GM19372 (cell line): ENCODE measurements at regions not wholly inside any gene's neighbourhood (a gene's known extent, or its start where the extent isn't known, plus 50 kb on each side); places are given as distances from the start of the nearest gene placed in this dataset.
"Not testable (repeated sequence)": the region's sequence is repeated elsewhere in the genome, so short reads cannot be mapped to it uniquely, and the experiment has no call there.

Source experiments
- ATAC-seq: cut with Tn5 transposase; IDR thresholded peaks from one replicate; pipeline ENCODE4 v1.9.1; 2021; ENCODE audit warnings: mild to moderate bottlenecking, low read depth, moderate library complexity; ENCODE audit not compliant: unreplicated experiment

DNA sequence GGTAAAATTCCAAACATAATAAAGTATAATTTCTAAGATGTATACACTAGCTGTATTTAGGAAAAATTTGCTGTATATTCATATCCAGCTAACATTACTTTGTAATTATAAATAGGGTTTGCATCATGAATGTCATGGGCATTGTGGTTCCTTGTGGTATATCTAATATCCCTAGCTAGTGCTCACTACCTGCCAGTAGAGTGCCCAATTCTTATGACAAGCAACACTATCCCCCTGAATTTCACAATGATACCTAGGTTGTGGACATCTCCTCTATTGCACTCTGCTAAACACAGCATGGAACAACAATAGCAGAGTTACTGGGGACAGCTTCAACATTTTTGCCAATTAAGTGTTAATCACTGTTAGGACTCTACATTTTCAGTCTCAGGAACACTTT, 1656.5 kb downstream of the EFNA5 start:
- ATAC-seq: no peak

DNA sequence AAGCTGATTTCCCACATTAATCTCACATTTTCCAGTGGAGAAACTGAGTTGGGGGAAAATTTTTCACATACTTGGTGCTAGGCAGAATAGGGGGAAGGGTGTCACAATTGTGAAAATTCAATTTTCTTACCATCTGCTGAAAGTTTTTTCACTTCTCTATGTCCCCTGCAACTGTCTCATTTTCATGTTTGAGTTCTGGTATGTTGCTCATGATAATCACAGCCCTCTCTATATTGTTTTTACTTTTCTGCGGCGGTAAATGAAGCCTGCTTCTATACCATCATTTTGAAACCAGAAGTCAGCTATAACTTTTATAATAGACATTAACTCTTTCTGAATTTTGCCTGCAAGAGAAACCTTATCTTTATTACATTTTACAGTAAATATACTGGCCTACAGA, 1664.5 kb downstream of the EFNA5 start:
- ATAC-seq: no peak

DNA sequence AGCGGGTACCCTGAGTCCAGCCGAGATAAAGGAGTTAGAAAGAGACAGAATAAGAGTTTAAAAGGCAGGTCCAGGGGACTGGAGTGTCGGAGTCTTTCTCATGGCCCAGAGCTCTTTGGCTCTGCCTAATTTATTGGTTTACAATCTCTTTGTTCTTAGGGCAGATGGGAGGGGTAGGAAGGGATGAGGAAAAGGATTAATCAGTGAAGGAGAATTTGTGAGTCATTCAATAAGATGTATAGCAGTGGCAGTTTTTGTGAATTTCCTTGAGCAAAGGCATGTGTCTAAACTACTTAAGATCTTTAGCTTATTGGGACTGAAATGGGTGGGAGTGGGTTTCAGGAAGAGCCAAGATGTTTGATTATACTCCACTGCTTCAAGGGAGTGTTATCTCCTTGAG, 1671.7 kb downstream of the EFNA5 start:
- not testable (repeated sequence) for ATAC-seq

DNA sequence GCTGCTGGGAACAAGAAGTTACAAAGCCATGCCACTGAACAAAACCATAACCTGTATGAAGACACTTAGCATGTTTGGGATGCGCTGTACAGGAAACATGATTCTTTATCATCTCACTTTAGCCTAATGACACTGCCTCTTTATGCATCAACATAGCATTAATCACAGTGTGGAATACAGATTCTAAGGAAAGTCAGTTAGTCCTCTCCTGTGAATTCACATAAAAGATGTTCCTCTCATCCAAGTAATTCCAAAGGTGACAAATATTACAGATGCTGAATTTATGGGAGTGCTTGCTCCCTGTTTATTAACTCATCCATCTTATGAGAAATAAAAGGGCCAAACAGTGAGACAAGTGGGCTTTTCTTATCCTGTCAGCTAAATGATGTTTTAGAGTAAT, 1677.7 kb downstream of the EFNA5 start:
- ATAC-seq: no peak

DNA sequence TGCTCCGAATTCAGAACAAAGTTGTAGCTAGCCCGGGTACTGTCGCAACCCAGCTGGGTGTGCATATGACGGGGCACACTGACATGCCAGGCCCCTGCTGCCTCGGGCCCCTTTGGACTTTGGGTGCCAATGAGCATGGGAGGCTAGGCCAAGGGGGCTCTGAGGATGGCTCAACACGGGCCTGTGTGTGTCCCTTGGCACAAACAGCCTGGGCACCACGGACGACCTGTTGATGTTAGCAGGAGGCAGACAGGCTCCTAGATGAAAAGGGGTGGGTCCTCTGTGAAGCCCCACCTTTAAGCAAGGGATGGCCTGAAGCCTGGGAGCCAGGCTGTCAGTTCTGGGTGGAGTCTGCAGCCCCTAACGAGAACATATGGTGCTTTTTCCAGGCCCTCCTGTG, 1688.2 kb downstream of the EFNA5 start:
- no peak for ATAC-seq

DNA sequence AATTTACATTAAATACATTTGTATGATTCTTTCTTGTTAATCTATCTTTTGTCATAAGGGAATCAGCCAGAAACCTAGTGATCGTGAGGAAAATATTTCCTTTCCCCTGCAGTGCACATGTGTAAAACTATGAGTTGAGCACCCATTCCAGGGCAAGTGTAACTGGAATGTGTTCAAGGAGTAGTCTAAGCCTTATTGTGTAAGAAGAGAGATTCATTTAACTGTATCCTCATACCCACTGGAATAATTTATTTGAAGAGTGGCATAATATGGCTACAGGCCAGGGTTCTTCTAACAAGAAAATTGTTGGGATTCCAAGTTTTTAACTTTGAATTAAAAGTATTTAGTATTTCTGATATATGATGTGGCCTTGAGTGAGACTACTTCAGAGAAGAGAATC, 1692.7 kb downstream of the EFNA5 start:
- ATAC-seq: no peak

DNA sequence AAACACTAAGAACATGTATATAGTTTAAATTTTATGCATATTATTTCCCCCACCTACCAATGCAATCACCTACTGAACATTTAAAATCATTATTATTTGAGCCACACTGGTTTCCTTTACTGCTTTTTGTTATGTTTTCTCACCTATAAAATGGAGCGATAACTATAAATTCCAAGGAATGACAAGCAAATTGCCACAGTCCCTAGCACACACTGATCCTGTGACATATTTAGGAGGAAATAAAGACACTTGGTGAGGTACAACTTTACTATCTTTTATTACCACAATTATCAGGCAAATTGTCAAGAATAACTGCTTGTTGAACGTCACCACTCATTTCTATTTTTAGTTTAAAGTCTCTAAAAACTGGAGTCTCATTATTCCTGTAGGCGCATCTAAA, 1693.6 kb downstream of the EFNA5 start:
- ATAC-seq: no peak

DNA sequence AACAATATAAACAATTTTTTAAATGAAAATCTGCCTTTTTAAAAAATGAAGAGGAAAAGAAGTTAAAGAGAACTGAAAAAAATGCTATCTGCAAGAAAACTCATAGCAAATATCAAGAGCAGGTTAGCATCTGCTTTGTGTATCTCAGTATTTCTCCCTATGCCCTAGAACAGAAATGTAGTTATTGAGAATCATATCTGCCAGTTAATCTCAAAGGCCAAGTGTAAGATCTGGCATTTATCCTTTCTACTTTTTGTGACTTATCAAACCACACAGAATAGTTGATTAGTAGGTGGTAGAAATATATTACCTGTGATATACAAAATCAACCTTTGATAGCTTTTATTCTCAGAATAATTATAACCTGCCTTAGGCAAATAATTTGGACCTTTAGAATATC, 1699.8 kb downstream of the EFNA5 start:
- ATAC-seq: no peak

DNA sequence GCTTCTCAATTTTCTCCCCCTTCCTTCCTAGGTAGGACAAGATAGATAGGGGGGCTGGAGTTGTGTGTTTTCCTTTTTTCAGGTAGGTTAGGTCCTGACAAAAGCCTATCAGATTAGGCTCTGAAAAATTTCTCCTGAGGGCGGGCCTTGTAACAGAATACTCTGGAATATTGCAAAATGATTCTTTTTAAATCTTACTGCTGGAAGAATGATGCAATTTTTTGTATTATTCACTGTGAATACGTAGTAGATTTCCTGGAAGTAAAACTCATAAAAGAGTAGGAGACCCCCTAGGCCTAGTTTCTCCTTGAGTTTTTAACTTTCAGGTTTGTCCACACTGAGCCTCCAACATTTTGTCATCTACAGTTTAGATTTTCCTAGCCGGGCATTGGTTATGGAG, 1701.8 kb downstream of the EFNA5 start:
- no peak for ATAC-seq

DNA sequence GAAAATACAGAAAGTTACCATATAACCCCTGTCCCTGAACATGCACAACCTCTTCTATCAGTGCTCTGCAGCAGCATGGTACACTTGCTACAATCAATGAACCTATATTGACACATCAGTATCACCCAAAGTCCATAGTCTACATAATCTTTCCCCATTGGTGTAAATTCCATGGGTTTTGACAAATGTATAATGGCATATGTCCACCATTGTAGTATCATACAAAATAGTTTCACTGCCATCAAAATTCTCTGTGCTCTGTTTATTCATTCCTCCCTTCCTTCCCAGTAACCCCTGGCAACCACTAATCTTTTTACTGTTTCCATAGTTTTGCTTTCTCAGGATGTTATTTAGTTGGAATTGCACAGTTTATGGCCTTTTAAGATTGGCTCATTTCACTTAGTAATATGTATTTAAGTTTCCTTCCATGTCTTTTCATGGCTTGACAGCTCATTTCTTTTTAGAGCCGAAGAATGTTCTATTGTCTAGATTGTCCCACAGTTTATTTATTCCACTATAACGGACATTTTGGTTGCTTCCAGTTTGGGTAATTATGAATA, 1707.0 kb downstream of the EFNA5 start:
- no peak for ATAC-seq

DNA sequence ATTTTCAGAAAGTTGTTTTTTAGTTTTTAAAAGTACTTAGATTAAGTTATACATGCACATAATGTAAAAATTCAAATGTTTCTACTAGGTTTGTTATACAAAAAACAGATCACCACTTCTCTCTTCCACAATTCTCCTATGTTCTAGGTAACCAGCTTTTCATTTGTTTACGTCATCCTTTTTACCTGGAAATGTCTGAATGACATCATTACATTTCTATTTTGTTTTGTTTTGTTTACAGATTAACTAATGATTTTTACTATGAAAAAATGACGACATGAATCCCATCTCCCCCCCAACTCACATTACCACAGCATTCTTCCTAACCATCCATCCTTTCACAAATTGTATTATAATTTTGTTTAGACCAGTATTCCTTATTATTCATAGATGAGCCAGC, 1709.2 kb downstream of the EFNA5 start:
- ATAC-seq: no peak

DNA sequence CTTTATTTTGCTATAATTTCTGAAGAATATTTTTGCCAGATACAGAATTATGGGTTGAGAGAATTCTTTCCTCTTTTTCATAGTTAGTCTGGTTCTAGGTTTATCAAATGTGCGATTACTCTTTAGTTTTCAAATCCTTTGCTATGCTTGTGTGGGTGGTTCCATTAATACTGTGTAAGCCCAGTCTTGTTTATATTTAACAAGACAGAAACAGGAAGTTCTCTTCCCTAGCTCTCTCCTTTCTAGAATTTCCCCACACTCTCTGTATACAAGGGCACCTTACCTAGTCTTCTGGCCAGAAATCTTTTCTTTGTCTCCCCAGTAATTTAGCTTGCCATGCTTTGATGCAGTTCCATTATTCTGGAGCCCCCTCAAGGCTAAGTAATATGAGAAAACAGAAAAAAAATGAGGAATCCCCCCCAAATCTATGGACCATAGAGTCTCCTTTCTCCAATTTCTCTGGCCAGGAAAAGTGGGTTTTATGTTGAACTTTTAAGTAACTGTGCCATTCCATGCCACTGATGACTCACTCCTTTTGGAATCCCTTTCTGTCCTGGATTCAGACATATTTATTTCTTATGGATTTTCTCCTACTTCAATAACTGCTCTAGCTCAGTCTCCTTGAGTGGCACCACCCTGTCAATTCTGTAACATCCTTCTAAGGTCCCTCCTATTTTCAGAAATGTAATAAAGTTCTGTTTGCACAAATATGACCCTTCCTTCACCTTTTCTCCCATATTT, 1714.1 kb downstream of the EFNA5 start:
- no peak for ATAC-seq

DNA sequence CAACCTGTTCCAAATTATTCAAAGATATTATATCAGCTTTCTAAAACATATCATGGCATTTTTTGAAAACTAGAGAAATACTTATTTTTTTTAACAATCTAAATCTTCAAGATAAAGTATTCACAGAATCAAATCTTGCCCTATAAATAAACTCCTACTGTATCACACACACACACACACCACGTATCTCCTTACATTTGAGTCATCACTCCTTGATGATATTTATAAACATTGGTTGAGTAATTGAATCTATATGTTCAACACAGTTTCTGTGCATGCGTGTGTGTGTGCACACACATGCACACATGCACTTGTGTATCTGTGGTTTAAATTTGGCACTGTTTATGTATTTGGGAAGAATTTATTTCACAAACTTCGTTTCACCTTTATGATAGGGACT, 1716.4 kb downstream of the EFNA5 start:
- ATAC-seq: no peak

DNA sequence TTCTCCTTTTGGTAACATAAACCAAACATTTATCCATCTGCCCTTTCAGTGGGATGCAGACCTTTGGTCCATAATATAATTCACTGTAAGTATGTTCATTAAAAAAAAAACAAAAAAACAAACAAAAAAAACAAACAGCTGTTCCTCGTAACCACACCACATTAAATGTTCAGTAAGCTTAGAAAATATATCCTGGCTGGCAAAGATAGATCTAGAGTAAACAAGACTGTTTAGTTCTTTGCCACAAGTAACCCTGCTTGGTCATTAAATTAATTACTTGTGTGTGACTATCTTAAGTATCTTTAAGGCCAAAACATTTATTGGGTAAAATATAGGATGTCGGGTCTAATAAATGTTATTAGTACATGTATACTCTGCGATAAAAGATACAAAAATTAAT, 1717.1 kb downstream of the EFNA5 start:
- ATAC-seq: no peak

DNA sequence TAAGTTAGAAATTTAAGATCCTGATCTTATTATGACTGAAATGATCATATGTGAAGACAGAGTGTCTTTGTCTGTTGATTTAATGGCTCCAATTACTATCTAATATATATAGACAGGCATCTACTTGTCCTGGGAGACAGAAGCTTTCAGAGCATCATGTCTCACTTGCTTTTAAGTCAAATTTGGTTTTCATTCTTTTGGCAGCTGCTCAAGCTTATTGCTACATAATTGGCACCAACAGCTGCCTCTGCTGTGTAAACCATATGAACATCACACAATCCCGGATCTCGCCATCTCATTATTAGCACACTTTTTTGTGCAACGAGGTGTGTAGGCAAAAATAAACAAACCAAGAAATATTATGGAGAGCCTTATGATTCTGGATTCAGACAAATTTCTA, 1717.9 kb downstream of the EFNA5 start:
- ATAC-seq: no peak

DNA sequence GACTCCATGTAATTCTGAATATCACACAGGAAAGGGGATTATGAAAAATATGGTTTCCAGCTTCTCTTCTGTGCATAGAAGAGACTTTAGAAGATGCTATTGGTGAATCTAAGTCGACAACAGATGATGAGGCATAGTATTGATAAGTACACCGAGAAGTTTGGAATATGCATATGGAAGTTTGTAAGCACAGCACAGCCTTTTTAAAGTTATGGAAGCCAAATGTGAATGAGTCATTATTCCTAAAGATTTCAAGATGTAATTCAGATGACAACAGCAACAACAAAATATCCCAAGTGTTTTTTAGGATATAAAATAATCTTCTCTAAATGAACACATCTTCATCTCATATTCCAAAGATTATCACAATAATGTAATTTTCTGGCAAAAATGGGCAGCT, 1723.3 kb downstream of the EFNA5 start:
- ATAC-seq: no peak

DNA sequence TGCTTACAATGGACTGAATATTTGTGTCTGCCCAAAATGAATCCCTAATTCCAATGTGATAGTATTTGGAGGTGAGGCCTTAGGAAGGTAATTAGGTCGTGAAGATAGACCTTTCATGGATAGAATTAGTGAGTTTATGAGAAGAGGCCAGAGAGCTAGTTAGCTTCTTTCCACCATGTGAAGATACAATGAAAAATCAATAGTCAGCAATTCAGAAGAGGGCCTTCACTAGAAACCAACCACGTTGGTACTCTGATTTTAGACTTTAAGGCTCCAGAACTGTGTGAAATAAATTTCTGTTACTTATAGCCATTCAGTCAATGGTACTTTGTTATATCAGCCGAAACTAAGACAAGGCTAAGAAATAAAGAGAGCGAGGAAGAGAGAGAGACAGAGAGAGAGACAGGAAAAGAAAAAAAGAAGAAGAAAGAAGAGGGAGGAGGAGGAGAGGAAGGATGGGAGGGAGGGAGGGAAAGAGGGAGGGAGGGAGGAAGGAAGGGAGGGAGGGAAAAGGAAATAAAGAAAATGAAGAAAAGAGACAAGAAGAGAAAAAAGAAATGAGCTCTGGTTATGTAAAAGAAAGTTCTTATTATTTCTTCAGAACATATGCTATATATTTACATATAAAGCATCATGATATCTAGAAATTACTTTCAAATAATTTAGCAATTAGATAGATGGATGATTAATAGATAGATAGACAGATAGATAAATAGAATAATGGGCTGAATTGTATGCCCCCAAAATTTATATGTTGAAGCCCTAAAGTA, 1725.3 kb downstream of the EFNA5 start:
- no peak for ATAC-seq

DNA sequence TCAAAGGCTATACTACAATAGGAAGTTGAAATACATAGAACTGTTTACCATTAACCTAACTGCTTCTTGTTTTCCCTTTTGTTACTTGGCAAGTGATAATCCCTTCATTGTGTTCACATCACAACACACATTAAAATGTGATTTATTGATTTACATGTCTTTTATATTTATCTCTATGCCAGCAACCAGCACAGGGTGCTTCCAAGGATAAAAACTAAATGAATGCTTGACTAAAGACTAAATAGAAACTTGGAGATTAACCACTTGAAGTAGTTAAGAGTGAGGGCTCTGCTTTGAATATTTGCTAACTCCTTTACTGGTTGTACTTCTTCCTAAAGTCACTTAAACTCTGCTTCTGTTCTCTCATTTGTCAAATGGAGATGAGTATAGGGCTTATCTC, 1730.6 kb downstream of the EFNA5 start:
- no peak for ATAC-seq

DNA sequence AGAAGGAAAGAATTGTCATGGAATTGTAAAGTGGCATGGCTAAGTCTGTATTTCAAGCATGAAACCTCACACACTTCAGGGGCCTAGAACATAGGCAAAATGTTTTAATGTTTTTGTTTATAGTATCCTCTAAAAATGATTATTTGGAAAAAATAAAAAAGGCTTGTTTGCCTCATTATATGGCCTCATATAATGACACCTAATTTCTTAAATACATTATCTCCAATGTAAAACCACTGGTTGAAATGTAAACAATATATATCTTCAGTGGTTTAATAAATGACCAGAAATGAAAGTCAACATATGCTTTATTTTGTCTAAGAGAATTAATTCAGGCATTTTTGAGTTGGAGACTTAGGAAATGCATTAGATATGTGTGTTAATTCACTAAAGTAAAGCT, 1736.6 kb downstream of the EFNA5 start:
- no peak for ATAC-seq

DNA sequence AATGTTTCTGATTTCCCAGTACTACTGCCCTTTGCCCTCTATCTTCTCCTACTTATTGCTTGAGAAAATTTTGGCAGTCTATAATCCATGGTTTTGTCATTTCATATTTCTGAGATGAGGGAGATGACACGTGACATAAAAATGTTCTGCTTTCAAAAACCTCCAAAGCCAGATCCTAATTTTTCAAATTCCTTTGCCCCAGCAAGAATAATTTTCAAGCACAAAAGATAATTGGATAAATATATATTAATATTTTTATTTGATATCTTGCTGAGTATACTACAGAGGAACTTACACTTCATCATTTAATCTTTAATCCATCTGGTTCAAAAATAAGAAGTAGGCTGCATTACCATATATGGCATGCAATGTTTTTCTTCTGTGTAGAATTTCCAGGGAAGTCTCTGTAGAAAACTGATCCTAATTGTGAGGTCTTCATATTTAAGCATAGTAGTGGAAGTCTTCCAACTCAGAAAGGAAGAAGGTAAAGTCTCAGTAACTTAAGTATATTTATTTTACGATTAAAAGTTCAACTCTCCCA, 1738.8 kb downstream of the EFNA5 start:
- ATAC-seq: no peak

DNA sequence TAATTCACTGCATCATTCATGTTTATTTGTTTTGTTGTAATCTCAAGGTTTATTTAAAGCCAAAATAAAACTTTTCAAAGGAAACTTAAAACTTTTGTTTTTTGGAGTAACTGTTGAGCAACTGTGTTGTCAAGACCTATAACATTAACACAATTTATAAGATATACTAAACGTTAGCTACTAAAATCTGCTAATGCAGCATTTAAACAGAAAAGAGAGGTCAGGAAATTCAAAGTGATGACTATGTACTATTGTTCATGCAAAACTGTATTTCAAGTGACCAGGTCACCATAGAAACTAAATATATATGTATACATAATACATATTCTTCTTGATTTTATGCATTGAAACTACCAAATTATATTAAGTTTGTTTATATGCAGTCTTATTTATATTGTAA, 1740.9 kb downstream of the EFNA5 start:
- no peak for ATAC-seq

DNA sequence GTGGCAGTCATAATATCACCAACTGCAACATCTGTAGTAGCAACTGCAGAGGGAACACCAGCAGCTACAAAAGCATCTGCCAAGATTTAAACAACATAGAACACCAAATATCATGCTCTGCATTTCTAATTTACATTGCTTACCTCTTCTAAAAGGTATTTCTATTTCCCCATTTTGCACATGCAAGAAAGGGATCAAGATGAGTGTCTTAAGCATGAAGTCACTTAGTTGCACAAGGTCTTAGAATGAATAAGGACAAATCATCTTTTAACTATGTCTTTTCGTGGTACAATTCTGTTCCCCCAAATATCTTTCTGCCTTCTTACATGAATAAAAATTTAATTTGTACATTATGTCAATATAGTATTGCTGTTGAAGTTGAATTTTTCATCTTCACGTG, 1746.4 kb downstream of the EFNA5 start:
- no peak for ATAC-seq
